Stimulated activated CD8-positive, alpha-beta memory T cell treated with anti-CD3 and anti-CD28 coated beads, Interleukin-15, amount 100 ng/mL, for 4 hours (primary cell): ENCODE measurements at regions not wholly inside any gene's neighbourhood (a gene's known extent, or its start where the extent isn't known, plus 50 kb on each side); places are given as distances from the start of the nearest gene placed in this dataset.

ENCODE experiments used
- DNase-seq, 2 donors: peaks; one replicate each; pipeline ENCODE4 v3.0.0-alpha.2; 2020; ENCODE audit warnings: low read depth in 2 of 2

DNA sequence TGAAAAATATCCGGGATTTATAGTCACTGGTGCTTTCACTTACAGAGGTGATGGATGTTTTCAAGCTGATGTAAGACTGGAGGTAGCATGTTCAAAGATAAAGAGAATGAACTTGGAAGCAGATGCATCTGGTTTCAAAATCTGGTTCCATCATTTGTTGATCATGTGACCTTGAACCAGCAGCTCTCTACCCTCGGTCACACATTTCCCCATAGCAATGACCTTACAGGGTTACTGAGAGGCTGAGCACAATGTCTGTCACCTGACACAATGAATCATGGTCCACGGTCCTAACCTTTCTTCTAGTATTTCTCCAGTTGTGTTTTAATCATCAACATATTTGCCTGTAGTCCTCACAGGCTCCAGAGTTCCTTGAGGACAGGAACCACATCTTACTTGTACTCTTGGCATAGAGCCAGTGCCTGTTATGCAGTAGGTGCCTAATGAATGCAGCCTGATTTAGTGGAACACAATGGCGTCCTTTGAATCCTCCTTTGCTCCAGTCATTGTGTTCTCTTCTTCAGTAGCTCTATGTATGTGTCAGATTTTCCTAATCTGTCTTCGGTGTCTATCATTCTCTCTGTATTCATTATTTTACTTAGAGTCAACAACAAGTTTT is 667.3 kb downstream of the PTPRU start:
- no peak for DNase-seq

DNA sequence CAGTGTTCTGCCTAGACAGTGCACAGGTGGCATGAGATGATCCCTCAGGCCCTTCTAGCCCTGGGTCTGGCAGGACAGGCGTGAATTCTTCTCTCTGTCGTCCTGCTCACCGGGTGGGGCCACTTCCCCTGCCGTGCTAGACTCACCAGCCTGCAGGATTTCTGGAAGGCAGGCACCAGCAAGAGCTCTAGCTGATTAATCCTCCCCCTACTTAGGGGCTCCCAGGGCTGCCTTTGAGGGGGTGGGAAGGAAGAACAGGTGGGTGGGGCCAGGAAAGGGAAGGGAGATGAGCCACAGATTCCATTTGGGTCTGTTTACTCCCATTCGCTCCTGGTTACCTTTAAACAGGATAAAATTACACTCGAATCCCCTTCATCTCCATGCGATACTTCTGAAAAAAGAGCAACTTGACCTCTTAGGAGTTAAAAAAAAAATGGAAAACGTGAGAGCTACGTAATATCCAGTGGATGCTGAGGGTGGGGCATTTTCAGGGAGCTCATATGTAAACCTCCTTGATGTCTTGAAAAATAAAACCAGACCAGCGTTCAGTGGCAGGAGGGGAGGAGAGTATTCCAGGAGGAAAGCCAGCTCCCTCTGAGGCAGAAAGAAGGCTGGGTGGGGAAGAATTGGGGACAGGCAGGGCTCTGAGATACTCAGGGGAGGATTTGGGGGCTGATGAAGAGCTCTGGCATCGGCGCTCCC is 665.5 kb downstream of the PTPRU start:
- DNase-seq: no peak

GRCh38 chr1:29900712-29901111 is 664.4 kb downstream of the PTPRU start:
- no peak for DNase-seq

GRCh38 chr1:29900104-29900679 is 663.9 kb downstream of the PTPRU start:
- DNase-seq: no peak

DNA sequence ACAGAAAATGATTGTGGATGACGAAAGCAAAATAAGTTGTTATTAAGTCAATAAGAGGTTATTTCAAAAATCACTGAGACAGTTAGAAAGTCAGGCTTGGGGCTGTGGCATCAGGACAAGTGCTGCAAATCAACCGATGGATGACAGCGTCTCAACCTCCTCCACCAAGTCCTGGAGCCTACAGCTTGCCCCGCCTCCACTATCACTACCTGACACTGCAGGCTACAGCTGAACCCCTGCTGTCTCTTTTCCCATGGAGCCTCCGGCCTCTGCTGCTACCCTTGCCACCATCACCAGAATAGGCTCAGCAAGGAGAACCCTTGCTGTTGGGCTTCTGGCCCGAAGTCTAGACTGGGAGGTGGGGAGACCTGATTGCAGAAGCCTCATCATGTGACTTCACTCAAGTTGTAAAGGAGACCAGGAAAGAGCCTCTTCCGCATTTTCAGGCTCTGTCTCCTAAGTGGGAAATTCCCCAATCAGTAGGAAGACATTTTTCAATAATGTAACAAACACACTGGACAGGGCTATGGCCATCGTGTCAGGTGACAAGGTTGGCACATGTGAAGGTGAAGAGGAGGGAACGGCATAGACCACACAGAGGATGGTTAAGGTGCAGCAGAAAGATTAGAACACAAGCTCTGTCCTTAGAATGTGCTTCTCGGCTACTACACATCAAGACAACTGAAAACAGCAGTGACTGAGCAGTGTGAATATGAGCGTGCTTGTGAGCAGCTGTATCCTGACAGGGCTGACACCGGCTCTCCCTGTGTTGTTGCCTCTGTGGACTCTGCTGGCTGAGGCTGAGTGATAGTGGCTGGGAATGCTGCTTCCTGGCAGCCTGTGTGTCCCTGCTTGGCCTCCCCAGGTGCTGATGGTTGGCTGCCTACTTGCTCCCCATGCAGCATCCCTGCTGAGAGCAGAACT is 660.7 kb downstream of the PTPRU start:
- no peak for DNase-seq

DNA sequence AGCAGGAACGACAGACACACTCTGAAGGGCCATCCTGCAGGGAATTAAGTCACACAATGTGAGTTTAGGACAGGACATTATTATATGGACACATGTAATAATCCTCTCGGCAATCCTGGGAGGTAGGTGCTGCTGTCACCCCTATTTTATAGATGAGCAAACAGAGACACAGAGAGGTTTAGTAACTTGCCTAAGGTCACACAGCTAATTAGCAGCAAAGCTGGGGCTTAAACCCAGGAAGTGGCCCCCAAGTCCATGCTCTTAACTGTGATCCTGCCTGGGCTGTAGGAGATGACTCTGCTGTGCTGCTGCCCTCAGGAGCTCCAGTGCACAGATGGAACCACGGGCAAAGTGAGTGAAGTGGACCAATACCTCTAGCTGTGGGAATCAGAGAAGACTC is 660.0 kb downstream of the PTPRU start:
- DNase-seq: no peak

- DNase-seq: no peak
Measured at GRCh38 chr1:29895201-29895600, 658.9 kb downstream of the PTPRU start.

- DNase-seq: no peak
Measured at GRCh38 chr1:29894311-29894710, 658.0 kb downstream of the PTPRU start.

DNA sequence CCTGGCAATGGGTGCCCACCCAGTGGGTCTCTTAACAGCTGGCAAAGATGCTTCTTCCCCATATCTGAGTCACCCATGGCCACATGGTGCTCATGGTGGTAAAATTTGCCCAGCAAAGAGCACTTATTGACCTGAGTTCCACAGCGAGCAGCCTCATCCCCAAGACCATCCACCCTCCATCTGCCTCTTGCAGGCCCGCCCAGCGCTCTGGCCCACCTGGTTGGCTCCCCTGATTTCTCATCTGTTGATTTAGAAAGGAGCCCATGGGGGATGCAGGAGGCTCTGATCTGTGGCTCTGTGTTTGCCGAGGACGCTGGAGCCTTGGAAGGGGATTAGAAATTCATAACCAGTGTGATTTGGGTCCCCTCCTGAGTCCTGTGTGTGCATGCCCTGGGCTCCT is 657.5 kb downstream of the PTPRU start:
- DNase-seq: no peak

DNA sequence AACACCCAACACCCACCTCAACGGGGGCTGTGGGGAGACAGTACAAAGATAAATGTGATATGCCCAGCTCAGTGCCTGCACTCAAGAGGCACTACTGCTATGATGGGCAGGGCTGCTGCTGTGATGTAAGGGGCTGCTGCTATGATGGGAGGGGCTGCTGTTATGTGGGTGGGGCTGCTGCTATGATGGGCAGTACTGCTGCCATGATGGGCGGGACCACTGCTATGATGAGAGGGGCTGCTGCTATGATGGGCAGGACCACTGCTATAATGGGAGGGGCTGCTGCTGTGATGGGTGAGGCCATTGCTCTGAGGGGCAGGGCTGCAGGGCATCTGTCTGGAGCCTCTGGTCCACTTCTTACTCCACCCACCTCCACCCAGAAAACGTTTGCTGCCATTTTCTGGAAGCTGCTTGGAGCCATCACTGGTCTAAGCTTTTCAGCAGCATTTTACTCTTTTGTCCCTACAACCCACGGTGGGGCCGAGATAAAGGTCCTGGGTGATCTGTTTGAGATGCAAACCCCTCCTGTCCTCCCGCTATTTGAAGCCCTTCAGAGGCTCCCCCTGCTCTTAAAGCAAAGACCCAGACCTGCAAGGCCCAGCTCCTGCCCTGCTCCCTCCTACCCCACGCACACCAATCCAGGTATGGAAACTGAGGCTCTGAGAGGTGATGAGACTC is 656.9 kb downstream of the PTPRU start:
- DNase-seq: no peak

DNA sequence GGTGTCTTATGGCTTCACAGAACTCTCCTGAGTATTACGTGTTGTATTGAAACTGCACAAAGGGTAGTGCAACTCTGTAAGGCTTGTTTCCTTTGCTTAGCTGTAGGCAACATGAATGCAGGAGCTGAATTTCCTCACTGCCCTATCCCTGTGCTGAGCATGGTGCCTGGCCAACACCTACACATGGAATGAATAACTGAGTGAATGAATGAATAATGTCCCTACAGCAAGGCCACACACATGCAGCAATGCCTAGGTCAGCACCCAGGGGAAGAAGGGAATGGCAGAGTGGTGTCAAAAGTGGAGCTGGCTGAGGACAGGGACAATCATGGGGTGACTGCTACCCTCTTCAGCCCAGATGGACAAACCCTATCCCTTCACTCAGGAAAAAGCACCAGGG is 655.9 kb downstream of the PTPRU start:
- DNase-seq: no peak

GRCh38 chr1:29890201-29890959 is 654.1 kb downstream of the PTPRU start:
- DNase-seq: no peak

DNA sequence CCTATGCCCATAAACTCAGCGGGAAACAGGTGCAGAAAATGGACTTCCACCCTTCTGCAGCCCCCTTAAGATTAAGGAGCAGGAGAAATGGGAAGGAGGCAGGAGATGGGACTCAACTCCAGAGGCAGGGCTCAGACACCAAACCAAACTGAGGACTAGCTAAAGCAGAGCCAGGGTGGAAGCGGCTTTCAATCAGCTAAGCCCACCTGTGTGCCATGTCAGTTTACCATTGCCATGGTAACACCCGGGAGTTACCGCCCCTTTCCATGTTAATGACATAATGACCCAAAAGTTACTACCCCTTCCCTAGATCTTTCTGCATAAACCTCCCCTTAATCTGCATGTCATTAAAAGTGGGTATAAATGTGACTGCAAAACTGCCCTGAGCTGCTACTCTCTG is 653.5 kb downstream of the PTPRU start:
- DNase-seq: no peak

DNA sequence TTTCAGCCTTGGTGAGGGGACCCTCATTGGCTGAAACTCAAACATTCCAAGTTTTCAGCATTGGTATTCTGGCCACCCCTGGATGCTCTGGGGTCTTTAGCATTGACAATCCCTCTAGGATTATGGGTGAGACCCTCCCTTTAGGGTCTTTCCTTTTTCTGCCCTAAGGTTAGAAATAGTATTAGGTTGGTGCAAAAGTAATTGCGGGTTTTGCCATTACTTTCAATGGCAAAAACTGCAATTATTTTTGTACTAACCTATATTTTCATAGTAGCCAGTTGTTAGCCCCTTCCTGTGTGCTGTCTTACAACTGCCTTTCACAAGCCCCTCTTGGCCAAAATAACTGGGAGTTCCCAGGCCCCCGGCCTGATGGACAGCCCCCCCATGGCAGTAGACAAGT is 648.4 kb downstream of the PTPRU start:
- DNase-seq: no peak

DNA sequence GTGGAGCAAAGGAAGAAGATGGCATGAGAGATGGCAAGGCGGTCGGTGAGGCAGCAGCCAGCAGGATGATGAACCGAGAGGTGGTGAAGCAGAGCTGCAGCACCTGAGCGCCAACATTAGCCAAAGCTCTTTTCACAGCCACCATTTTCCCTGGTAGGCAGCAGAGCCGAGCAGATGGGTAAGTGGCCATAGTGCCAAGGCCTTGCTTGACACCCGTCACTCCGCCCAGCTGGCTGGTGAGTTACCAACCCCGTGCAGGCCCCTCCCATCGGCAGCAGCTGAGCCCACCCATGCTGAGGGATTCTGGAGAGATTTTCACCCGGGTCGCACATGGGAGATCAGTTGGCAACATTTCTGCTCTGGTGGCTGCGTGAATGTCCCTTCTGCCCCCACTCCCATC is 647.7 kb downstream of the PTPRU start:
- no peak for DNase-seq

- no peak for DNase-seq
Measured at GRCh38 chr1:29883411-29883832, 647.1 kb downstream of the PTPRU start.

GRCh38 chr1:29880556-29880955 is 644.2 kb downstream of the PTPRU start:
- DNase-seq: no peak

DNA sequence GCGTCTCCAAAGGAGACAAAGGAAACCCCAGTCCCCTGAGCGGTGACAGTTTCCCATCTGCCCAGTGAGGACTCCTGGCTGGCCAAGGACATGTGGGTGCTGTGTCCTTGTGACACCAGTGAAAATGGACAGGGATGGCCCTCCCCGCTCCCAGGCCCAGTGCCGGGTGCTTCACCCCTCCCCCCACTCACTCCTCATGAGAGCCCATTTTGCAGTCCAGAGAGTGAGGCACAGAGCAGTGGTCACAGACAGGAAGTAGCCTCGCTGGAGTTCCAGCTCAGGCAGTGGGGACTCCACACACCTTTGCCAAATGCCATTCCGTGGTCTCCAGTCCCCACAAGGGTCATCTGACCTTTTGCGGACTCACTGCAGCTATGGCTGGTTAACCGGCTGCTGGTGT is 642.9 kb downstream of the PTPRU start:
- no peak for DNase-seq

DNA sequence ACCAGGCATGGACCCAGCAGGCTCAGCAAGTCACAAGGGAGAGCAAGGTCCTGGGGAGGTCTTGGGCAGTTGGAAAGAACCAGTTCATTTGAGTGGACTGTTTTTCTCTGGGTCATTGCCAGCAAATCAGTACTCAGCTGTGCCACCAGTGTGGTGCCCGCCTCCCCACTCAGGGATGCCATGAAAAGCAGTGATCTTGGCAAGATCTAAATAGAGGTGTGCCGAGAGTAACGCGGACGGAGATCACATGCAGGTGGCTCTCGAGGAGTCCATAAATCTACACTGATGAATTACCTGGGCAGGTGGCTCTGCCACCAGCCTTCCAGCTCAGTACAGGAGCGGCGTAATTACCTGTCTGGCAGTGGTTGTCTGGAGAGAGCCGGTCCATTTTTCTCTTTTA is 642.2 kb downstream of the PTPRU start:
- DNase-seq: no peak

DNA sequence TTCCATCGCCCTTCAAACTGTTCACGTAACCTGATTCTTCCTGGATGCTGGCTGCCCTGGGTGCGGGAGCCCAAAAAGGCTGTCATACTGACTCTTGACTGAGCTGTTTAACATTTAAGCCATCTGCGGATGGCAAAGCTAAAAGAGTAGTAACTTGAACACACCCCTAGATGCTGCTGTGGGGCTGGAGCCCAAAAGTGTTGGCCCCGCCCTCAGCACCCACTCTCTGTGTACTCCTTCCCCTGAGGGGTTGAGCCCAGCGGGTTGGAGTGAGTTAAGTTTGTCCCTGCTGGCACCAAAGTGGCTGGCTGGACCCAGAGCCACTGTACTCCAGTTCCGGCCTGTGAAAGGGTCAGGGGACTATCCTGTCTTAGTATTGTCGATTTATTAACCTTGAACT is 640.6 kb downstream of the PTPRU start:
- DNase-seq: no peak

- DNase-seq: no peak
Measured at GRCh38 chr1:29876441-29876840, 640.1 kb downstream of the PTPRU start.
